Body of pancreas (tissue), 4 donors: ENCODE measurements at regions not wholly inside any gene's neighbourhood (a gene's known extent, or its start where the extent isn't known, plus 50 kb on each side); places are given as distances from the start of the nearest gene placed in this dataset.

Source experiments
- POLR2A ChIP-seq, 3 donors: fragments of 450-650 bp; IDR thresholded peaks; one replicate each; pipeline ENCODE4 v1.6.1; 2016; ENCODE audit warnings: antibody characterized with exemption in 3 of 3, mild to moderate bottlenecking in 2 of 3
- TF ChIP-seq, protein P1 (sequence below), 7 experiments: fragments of 450-650 bp in 4 of 7; fragments of 200-600 bp in 3 of 7; sonication (generic) in 3 of 7; IDR thresholded peaks; one replicate each; pipeline ENCODE4 v1.5.1; 2016 to 2019; ENCODE audit warnings: antibody characterized with exemption in 7 of 7

DNA sequence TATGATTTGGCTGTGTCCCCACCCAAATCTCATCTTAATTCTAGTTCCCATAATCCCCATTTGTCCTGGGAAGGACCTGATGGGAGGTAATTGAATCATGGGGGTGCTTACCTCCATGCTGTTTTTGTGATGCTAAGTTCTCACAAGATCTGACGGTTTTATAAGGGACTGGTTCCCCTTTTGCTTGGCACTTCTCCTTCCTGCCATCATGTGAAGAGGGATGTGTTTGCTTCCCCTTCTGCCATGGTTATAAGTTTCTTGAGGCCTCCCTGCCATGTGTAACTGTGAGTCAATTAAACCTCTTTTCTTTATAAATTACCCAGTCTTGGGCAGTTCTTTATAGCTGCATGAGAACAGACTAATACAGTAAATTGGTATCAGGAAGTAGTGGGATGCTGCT, 114.1 kb downstream of the ZNF648 start:
- TF ChIP-seq POLR2A (IDR thresholded peaks at IDR 0.05): no peak
- TF ChIP-seq, protein P1, sequence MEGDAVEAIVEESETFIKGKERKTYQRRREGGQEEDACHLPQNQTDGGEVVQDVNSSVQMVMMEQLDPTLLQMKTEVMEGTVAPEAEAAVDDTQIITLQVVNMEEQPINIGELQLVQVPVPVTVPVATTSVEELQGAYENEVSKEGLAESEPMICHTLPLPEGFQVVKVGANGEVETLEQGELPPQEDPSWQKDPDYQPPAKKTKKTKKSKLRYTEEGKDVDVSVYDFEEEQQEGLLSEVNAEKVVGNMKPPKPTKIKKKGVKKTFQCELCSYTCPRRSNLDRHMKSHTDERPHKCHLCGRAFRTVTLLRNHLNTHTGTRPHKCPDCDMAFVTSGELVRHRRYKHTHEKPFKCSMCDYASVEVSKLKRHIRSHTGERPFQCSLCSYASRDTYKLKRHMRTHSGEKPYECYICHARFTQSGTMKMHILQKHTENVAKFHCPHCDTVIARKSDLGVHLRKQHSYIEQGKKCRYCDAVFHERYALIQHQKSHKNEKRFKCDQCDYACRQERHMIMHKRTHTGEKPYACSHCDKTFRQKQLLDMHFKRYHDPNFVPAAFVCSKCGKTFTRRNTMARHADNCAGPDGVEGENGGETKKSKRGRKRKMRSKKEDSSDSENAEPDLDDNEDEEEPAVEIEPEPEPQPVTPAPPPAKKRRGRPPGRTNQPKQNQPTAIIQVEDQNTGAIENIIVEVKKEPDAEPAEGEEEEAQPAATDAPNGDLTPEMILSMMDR (IDR thresholded peaks at IDR 0.05): no peak
